WTC11 (cell line): ENCODE measurements at regions not wholly inside any gene's neighbourhood (a gene's known extent, or its start where the extent isn't known, plus 50 kb on each side); places are given as distances from the start of the nearest gene placed in this dataset.

Experiments used
- ESRRA ChIP-seq: sonication (generic); formaldehyde crosslinking; IDR thresholded peaks from 2 replicates; pipeline ENCODE4 v1.8.1; 2022; ENCODE audit warnings: mild to moderate bottlenecking, missing genetic modification reagents, borderline replicate concordance
- FOXJ3 ChIP-seq: sonication (generic); formaldehyde crosslinking; IDR thresholded peaks from 2 replicates; pipeline ENCODE4 v1.9.0; 2021; ENCODE audit warnings: missing genetic modification reagents, mild to moderate bottlenecking, borderline replicate concordance
- MXD4 ChIP-seq: fragments of 250-450 bp; sonication (Bioruptor Pico); IDR thresholded peaks from 2 replicates; pipeline ENCODE4 v1.8.0; 2021; ENCODE audit warnings: mild to moderate bottlenecking, moderate library complexity, borderline replicate concordance
- SMAD3 ChIP-seq: sonication (generic); formaldehyde crosslinking; IDR thresholded peaks from 2 replicates; pipeline ENCODE4 v1.8.0; 2022; ENCODE audit warnings: missing genetic modification reagents, mild to moderate bottlenecking, borderline replicate concordance
- SMAD4 ChIP-seq: sonication (generic); formaldehyde crosslinking; IDR thresholded peaks from 2 replicates; pipeline ENCODE4 v1.8.0; 2022; ENCODE audit warnings: mild to moderate bottlenecking, missing genetic modification reagents
- ZNF263 ChIP-seq: sonication (generic); formaldehyde crosslinking; IDR thresholded peaks from 2 replicates; pipeline ENCODE4 v1.8.1; 2022; ENCODE audit warnings: low read depth, mild to moderate bottlenecking, moderate library complexity, missing genetic modification reagents
- TF ChIP-seq, protein P1 (sequence below): fragments of 200-600 bp; IDR thresholded peaks from 2 replicates; pipeline ENCODE4 v1.8.0; 2022; ENCODE audit warnings: antibody characterized with exemption
- TF ChIP-seq, protein P2 (sequence below): sonication (generic); formaldehyde crosslinking; conservative IDR thresholded peaks from 2 replicates; pipeline ENCODE4 v1.8.1; 2023; ENCODE audit warnings: mild to moderate bottlenecking, low read depth, missing genetic modification reagents, moderate library complexity
- TF ChIP-seq, protein P3 (sequence below): sonication (generic); formaldehyde crosslinking; IDR thresholded peaks from 2 replicates; pipeline ENCODE4 v1.8.1; 2022; ENCODE audit warnings: low read depth, missing genetic modification reagents, borderline replicate concordance
- TF ChIP-seq, protein P4 (sequence below): sonication (generic); formaldehyde crosslinking; IDR thresholded peaks from 2 replicates; pipeline ENCODE4 v1.8.1; 2023; ENCODE audit warnings: mild to moderate bottlenecking, missing genetic modification reagents, moderate library complexity

DNA sequence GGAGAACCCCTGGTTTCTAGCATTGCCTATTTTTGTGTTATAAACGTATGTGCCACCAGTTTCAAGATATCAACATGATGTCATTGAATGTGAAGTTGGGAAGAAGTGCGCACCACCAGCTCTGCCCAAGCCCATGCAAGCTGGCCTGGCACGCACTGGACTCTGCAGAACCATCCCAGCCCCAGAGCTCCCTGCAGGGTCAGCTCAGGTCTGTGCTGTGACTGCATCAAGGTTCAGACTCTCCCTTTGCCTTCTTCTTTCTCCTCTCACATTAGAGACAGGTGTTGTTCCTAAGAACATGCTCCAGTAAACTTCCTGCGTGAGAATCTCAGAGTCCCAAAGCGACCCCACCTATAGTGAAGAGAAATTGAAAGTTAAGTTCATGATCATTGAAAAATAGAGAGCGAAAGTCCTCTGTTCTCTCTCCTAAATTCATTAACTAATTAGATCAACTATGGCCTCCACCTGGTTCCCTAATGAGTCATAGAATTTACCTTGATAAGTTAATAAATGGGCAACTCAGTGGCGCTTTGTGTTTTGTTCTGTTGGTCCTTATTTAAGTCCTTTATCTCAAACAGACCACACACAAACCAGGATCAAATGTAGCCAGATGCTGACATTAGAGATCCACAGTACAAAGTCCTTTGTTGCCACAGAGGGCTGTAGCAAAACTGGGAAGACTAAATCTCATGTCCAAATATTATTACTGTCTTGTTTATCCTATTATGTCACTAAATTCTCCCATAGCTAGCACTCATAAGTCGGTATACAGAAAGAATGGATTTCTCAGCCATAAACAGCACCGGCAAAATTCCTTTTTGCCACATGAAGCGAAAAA, 432.3 kb downstream of the STK39 start:
- TF ChIP-seq, protein P1, sequence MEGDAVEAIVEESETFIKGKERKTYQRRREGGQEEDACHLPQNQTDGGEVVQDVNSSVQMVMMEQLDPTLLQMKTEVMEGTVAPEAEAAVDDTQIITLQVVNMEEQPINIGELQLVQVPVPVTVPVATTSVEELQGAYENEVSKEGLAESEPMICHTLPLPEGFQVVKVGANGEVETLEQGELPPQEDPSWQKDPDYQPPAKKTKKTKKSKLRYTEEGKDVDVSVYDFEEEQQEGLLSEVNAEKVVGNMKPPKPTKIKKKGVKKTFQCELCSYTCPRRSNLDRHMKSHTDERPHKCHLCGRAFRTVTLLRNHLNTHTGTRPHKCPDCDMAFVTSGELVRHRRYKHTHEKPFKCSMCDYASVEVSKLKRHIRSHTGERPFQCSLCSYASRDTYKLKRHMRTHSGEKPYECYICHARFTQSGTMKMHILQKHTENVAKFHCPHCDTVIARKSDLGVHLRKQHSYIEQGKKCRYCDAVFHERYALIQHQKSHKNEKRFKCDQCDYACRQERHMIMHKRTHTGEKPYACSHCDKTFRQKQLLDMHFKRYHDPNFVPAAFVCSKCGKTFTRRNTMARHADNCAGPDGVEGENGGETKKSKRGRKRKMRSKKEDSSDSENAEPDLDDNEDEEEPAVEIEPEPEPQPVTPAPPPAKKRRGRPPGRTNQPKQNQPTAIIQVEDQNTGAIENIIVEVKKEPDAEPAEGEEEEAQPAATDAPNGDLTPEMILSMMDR, result no peak
- TF ChIP-seq, protein P2, sequence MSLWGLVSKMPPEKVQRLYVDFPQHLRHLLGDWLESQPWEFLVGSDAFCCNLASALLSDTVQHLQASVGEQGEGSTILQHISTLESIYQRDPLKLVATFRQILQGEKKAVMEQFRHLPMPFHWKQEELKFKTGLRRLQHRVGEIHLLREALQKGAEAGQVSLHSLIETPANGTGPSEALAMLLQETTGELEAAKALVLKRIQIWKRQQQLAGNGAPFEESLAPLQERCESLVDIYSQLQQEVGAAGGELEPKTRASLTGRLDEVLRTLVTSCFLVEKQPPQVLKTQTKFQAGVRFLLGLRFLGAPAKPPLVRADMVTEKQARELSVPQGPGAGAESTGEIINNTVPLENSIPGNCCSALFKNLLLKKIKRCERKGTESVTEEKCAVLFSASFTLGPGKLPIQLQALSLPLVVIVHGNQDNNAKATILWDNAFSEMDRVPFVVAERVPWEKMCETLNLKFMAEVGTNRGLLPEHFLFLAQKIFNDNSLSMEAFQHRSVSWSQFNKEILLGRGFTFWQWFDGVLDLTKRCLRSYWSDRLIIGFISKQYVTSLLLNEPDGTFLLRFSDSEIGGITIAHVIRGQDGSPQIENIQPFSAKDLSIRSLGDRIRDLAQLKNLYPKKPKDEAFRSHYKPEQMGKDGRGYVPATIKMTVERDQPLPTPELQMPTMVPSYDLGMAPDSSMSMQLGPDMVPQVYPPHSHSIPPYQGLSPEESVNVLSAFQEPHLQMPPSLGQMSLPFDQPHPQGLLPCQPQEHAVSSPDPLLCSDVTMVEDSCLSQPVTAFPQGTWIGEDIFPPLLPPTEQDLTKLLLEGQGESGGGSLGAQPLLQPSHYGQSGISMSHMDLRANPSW, result no peak
- TF ChIP-seq FOXJ3 (CRISPR knock-in tag) (no peak), ESRRA (no peak), SMAD3 (no peak), ZNF263 (CRISPR knock-in tag) (no peak), SMAD4 (CRISPR knock-in tag) (no peak), MXD4 (no peak)
- TF ChIP-seq, protein P3, sequence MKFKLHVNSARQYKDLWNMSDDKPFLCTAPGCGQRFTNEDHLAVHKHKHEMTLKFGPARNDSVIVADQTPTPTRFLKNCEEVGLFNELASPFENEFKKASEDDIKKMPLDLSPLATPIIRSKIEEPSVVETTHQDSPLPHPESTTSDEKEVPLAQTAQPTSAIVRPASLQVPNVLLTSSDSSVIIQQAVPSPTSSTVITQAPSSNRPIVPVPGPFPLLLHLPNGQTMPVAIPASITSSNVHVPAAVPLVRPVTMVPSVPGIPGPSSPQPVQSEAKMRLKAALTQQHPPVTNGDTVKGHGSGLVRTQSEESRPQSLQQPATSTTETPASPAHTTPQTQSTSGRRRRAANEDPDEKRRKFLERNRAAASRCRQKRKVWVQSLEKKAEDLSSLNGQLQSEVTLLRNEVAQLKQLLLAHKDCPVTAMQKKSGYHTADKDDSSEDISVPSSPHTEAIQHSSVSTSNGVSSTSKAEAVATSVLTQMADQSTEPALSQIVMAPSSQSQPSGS (CRISPR knock-in tag), result no peak
- TF ChIP-seq, protein P4, sequence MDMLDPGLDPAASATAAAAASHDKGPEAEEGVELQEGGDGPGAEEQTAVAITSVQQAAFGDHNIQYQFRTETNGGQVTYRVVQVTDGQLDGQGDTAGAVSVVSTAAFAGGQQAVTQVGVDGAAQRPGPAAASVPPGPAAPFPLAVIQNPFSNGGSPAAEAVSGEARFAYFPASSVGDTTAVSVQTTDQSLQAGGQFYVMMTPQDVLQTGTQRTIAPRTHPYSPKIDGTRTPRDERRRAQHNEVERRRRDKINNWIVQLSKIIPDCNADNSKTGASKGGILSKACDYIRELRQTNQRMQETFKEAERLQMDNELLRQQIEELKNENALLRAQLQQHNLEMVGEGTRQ (CRISPR knock-in tag), result no peak
